SK-N-SH (cell line): ENCODE measurements at regions not wholly inside any gene's neighbourhood (a gene's known extent, or its start where the extent isn't known, plus 50 kb on each side); places are given as distances from the start of the nearest gene placed in this dataset.

Experiments used
- CTCF ChIA-PET: fragments of 300-600, 350-600 bp; formaldehyde crosslinking; extraction: SDS; loops from one replicate; lab custom pipeline; 2021; lab: Yijun Ruan, JAX
- POLR2A ChIA-PET: fragments of 350-600 bp; sonication (Branson Sonifier 250); formaldehyde crosslinking; extraction: SDS; loops from one replicate; lab custom pipeline; 2020; ENCODE audit warnings: antibody characterized with exemption, inconsistent platforms; lab: Yijun Ruan, JAX
- DNase-seq: peaks from one replicate; pipeline ENCODE4 v3.0.0; 2012
- H2AFZ ChIP-seq: fragments of 200-600 bp; sonication (generic); 2 replicates; pipeline ENCODE4 v1.8.1; 2016; ENCODE audit warnings: antibody characterized with exemption, mild to moderate bottlenecking, low read depth
- H3F3A ChIP-seq: fragments of 200-600 bp; sonication (generic); replicated peaks from 2 replicates; pipeline ENCODE3; 2016; ENCODE audit warnings: antibody characterized with exemption, mild to moderate bottlenecking; ENCODE audit not compliant: insufficient read depth
- H3K27ac ChIP-seq, 2 experiments: fragments of 200-500 bp in 1 of 2; fragments of 200-600 bp in 1 of 2; sonication (Bioruptor generic) in 1 of 2; sonication (generic), shearing (Covaris generic) in 1 of 2; 2 replicates each; pipeline versions ENCODE4 v1.5.1 to v1.6.1; 2014 to 2016; ENCODE audit warnings: low read depth in 2 of 2, inconsistent platforms in 1 of 2, low read length in 1 of 2, mild to moderate bottlenecking in 1 of 2, mixed read lengths in 1 of 2
- H3K27me3 ChIP-seq: fragments of 200-600 bp; sonication (generic), shearing (Covaris generic); 2 replicates; pipeline ENCODE4 v1.6.1; 2016; ENCODE audit warnings: mixed run types; ENCODE audit not compliant: insufficient read depth
- H3K36me3 ChIP-seq, 2 experiments: fragments of 200-500 bp in 1 of 2; fragments of 200-600 bp in 1 of 2; sonication (Bioruptor generic) in 1 of 2; sonication (generic) in 1 of 2; replicated peaks in 1 of 2; 2 replicates each; pipeline versions ENCODE3 to v1.5.1; 2014 to 2016; ENCODE audit warnings: low read length in 1 of 2, mild to moderate bottlenecking in 1 of 2; ENCODE audit not compliant: insufficient read depth in 2 of 2, control insufficient read depth in 1 of 2
- H3K4me1 ChIP-seq, 2 experiments: fragments of 200-500 bp in 1 of 2; fragments of 200-600 bp in 1 of 2; sonication (Bioruptor generic) in 1 of 2; sonication (generic), shearing (Covaris generic) in 1 of 2; 2 replicates each; pipeline versions ENCODE4 v1.5.1 to v1.6.1; 2014 to 2016; ENCODE audit warnings: low read depth in 1 of 2, low read length in 1 of 2, mixed run types in 1 of 2; ENCODE audit not compliant: insufficient read depth in 2 of 2, control insufficient read depth in 1 of 2
- H3K4me2 ChIP-seq: fragments of 200-600 bp; sonication (generic), shearing (Covaris generic); 2 replicates; pipeline ENCODE4 v1.6.1; 2017; ENCODE audit warnings: mixed run types
- H3K4me3 ChIP-seq, 2 experiments: fragments of 200-500 bp in 1 of 2; fragments of 200-600 bp in 1 of 2; sonication (Bioruptor generic) in 1 of 2; sonication (generic), shearing (Covaris generic) in 1 of 2; 2 replicates each; pipeline versions ENCODE4 v1.5.1 to v1.8.1; 2014 to 2016; ENCODE audit warnings: low read depth in 2 of 2, inconsistent platforms in 1 of 2, low read length in 1 of 2, mild to moderate bottlenecking in 1 of 2, mixed read lengths in 1 of 2, moderate library complexity in 1 of 2
- H3K79me2 ChIP-seq: fragments of 200-600 bp; sonication (generic); 2 replicates; pipeline ENCODE4 v1.8.1; 2017; ENCODE audit warnings: mild to moderate bottlenecking; ENCODE audit not compliant: insufficient read depth
- H3K9ac ChIP-seq: fragments of 200-600 bp; sonication (generic); 2 replicates; pipeline ENCODE4 v1.6.1; 2017; ENCODE audit warnings: mixed run types
- H3K9me2 ChIP-seq: fragments of 200-600 bp; sonication (generic); 2 replicates; pipeline ENCODE4 v1.6.1; 2017; ENCODE audit warnings: mixed run types
- H3K9me3 ChIP-seq: fragments of 200-600 bp; sonication (generic); 2 replicates; pipeline ENCODE4 v1.6.1; 2017; ENCODE audit warnings: mixed run types, mild to moderate bottlenecking, moderate library complexity
- H4K20me1 ChIP-seq: fragments of 200-600 bp; sonication (generic); 2 replicates; pipeline ENCODE4 v1.6.1; 2017; ENCODE audit warnings: mild to moderate bottlenecking, mixed run types; ENCODE audit not compliant: insufficient read depth
- CHD2 ChIP-seq: fragments of 150-350 bp; IDR thresholded peaks from 2 replicates; pipeline ENCODE4 v1.6.1; 2018; ENCODE audit warnings: low read length; ENCODE audit not compliant: partially characterized antibody
- ELF1 ChIP-seq: IDR thresholded peaks from 2 replicates; pipeline ENCODE4 v1.4.0; 2012
- FOXM1 ChIP-seq: IDR thresholded peaks from 2 replicates; pipeline ENCODE4 v1.4.0; 2012; ENCODE audit warnings: low read depth, mild to moderate bottlenecking
- GABPA ChIP-seq: IDR thresholded peaks from 2 replicates; pipeline ENCODE4 v1.4.0; 2012; ENCODE audit warnings: low read depth, mild to moderate bottlenecking
- JUND ChIP-seq: IDR thresholded peaks from 2 replicates; pipeline ENCODE4 v1.4.0; 2012
- RAD21 ChIP-seq: IDR thresholded peaks from 2 replicates; pipeline ENCODE4 v1.6.1; 2012; ENCODE audit warnings: mild to moderate bottlenecking, low read length
- RCOR1 ChIP-seq: fragments of 150-350 bp; IDR thresholded peaks from 2 replicates; pipeline ENCODE4 v1.6.1; 2017; ENCODE audit warnings: antibody characterized with exemption, low read length
- RFX5 ChIP-seq: IDR thresholded peaks from 2 replicates; pipeline ENCODE4 v1.6.1; 2012; ENCODE audit warnings: mild to moderate bottlenecking, improper control_type of control experiment, low read length
- SIN3A ChIP-seq: IDR thresholded peaks from 2 replicates; pipeline ENCODE4 v1.6.1; 2012; ENCODE audit warnings: low read depth, mild to moderate bottlenecking, low read length, moderate library complexity, borderline replicate concordance
- SMC3 ChIP-seq: IDR thresholded peaks from 2 replicates; pipeline ENCODE4 v1.6.1; 2012; ENCODE audit warnings: low read depth, low read length, improper control_type of control experiment
- TAF1 ChIP-seq: IDR thresholded peaks from 2 replicates; pipeline ENCODE4 v1.6.1; 2012; ENCODE audit warnings: low read depth, mild to moderate bottlenecking, low read length, moderate library complexity, borderline replicate concordance
- TCF12 ChIP-seq: IDR thresholded peaks from 2 replicates; pipeline ENCODE4 v1.4.0; 2012
- YY1 ChIP-seq: IDR thresholded peaks from 2 replicates; pipeline ENCODE4 v1.4.0; 2012; ENCODE audit warnings: low read depth, mild to moderate bottlenecking
- WGBS: methylation state at CpG from one replicate; pipeline ENCODE4 v1.1.6; 2017; ENCODE audit warnings: low lambda C conversion rate; 5-methylcytosine and 5-hydroxymethylcytosine counted together
- TF ChIP-seq, protein P1 (sequence below): IDR thresholded peaks from 2 replicates; pipeline ENCODE4 v1.4.0; 2012; ENCODE audit warnings: low read depth
- TF ChIP-seq, protein P2 (sequence below): IDR thresholded peaks from 2 replicates; pipeline ENCODE4; 2012
- TF ChIP-seq, protein P3 (sequence below): IDR thresholded peaks from 2 replicates; pipeline ENCODE4 v1.6.1; 2012; ENCODE audit warnings: mild to moderate bottlenecking, low read depth, low read length, moderate library complexity
- TF ChIP-seq, protein P4 (sequence below): fragments of 200-600 bp; sonication (generic); IDR thresholded peaks from 2 replicates; pipeline ENCODE4 v1.6.1; 2017; ENCODE audit warnings: antibody characterized with exemption, mild to moderate bottlenecking, moderate library complexity
- TF ChIP-seq, protein P5 (sequence below): IDR thresholded peaks from 2 replicates; pipeline ENCODE4 v1.4.0; 2012; ENCODE audit warnings: low read depth, borderline replicate concordance
- TF ChIP-seq, protein P6 (sequence below): fragments of 150-350 bp; IDR thresholded peaks from 2 replicates; pipeline ENCODE4 v1.6.1; 2016; ENCODE audit warnings: mild to moderate bottlenecking, low read depth, low read length

DNA sequence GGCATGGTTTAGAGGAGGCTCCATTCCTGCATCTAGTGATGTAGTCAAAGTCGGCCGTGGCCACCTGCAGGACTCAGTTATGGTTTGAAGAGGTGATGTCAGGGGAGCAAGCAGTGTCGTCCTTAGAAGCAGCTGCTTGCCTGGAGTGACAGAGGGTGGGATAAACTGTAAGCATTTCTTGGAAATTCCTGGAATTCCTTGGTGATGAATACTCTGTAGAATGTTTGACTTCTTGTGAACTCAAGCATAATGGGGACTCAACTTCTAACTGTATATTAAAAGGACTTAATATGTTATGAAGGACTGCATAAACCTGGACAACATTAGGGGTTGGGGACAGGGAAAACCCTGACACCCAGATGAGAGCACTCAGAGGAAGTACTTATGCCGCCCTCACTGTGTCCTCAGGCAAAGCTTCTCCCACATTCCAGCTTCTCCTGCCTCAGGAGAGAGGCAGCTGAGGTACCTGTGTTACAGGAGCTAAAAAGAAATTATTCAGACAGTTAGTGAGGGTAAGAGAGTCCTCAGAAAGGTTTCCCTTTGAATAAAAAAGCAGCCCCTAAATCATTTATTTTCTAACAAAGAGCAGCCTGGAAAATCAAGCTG is 459.9 kb upstream of the CELF4 start:
- H3K9me2 ChIP-seq = no peaks in the 10 kb centered on the region
- H3K4me1 ChIP-seq = no peaks in the 10 kb centered on the region; a peak in 1 of 4 replicates
- no peaks in the 10 kb centered on the region for H3K27me3 ChIP-seq
- no peaks in the 10 kb centered on the region for H3K79me2 ChIP-seq
- no peaks in the 10 kb centered on the region for H3F3A ChIP-seq
- no peak for TF ChIP-seq ELF1
- no peak for TF ChIP-seq CHD2
- no peak for TF ChIP-seq FOXM1
- TF ChIP-seq, protein P1, sequence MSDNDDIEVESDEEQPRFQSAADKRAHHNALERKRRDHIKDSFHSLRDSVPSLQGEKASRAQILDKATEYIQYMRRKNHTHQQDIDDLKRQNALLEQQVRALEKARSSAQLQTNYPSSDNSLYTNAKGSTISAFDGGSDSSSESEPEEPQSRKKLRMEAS = no peak
- TF ChIP-seq YY1 = no peak
- TF ChIP-seq, protein P2, sequence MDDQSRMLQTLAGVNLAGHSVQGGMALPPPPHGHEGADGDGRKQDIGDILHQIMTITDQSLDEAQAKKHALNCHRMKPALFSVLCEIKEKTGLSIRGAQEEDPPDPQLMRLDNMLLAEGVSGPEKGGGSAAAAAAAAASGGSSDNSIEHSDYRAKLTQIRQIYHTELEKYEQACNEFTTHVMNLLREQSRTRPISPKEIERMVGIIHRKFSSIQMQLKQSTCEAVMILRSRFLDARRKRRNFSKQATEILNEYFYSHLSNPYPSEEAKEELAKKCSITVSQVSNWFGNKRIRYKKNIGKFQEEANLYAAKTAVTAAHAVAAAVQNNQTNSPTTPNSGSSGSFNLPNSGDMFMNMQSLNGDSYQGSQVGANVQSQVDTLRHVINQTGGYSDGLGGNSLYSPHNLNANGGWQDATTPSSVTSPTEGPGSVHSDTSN = no peak
- TF ChIP-seq GABPA = no peak
- WGBS = 34% methylated on average over 4 of the region's 4 CpGs
- H2AFZ ChIP-seq = no peak overlapping the region
- H3K9ac ChIP-seq = no peak overlapping the region
- no peak overlapping the region for H3K4me3 ChIP-seq
- H4K20me1 ChIP-seq = no peaks in the 10 kb centered on the region
- no peak for DNase-seq
- no peaks in the 10 kb centered on the region for H3K9me3 ChIP-seq
- POLR2A ChIA-PET = no interaction called here
- no peak overlapping the region for H3K4me2 ChIP-seq
- no peak overlapping the region for H3K27ac ChIP-seq
- CTCF ChIA-PET = interaction anchor here (1.0 to 1.2 kb wide), 2 partner anchors 9 to 247 kb away, joined by 3 read pairs; no protein-coding TSS in a partner anchor
- no peaks in the 10 kb centered on the region for H3K36me3 ChIP-seq

DNA sequence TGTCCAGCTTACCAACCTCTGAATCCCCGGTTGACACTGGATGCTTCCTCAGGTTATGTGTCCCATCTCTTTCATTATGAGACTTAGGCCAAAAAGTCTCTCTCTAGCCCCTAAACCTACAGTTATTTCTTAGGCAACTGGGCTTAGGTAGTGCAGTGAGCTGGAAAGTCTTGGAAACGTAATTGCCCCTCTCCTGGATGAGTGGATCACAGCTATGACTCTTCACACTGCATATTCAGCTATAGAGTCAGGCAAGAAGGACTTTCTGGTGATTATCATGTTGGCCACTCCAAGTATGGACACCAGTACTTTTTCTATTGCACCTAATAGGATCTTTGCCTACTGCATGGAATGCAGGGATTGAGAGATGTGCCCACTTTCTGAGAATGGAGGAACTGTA is 458.3 kb upstream of the CELF4 start:
- no peak overlapping the region for H3K9ac ChIP-seq
- no peaks in the 10 kb centered on the region for H3K79me2 ChIP-seq
- H3F3A ChIP-seq = no peaks in the 10 kb centered on the region
- no peaks in the 10 kb centered on the region for H3K36me3 ChIP-seq
- H3K4me1 ChIP-seq = no peaks in the 10 kb centered on the region; a peak in 1 of 4 replicates
- no peaks in the 10 kb centered on the region for H3K9me2 ChIP-seq
- POLR2A ChIA-PET = no interaction called here
- H3K4me3 ChIP-seq = no peak overlapping the region
- H2AFZ ChIP-seq = no peak overlapping the region
- DNase-seq = no peak
- no peaks in the 10 kb centered on the region for H3K27me3 ChIP-seq
- 8% methylated on average over 2 of the region's 2 CpGs for WGBS
- H3K27ac ChIP-seq = no peak overlapping the region
- H3K9me3 ChIP-seq = no peaks in the 10 kb centered on the region
- CTCF ChIA-PET = interaction anchor here (1.1 kb wide), 1 partner anchor 17 kb away, joined by 3 read pairs; no protein-coding TSS in a partner anchor
- no peaks in the 10 kb centered on the region for H4K20me1 ChIP-seq
- no peak overlapping the region for H3K4me2 ChIP-seq
- TF ChIP-seq RCOR1 = no peak
- TF ChIP-seq SMC3 = no peak
- no peak for TF ChIP-seq TCF12
- no peak for TF ChIP-seq RFX5
- TF ChIP-seq, protein P3, sequence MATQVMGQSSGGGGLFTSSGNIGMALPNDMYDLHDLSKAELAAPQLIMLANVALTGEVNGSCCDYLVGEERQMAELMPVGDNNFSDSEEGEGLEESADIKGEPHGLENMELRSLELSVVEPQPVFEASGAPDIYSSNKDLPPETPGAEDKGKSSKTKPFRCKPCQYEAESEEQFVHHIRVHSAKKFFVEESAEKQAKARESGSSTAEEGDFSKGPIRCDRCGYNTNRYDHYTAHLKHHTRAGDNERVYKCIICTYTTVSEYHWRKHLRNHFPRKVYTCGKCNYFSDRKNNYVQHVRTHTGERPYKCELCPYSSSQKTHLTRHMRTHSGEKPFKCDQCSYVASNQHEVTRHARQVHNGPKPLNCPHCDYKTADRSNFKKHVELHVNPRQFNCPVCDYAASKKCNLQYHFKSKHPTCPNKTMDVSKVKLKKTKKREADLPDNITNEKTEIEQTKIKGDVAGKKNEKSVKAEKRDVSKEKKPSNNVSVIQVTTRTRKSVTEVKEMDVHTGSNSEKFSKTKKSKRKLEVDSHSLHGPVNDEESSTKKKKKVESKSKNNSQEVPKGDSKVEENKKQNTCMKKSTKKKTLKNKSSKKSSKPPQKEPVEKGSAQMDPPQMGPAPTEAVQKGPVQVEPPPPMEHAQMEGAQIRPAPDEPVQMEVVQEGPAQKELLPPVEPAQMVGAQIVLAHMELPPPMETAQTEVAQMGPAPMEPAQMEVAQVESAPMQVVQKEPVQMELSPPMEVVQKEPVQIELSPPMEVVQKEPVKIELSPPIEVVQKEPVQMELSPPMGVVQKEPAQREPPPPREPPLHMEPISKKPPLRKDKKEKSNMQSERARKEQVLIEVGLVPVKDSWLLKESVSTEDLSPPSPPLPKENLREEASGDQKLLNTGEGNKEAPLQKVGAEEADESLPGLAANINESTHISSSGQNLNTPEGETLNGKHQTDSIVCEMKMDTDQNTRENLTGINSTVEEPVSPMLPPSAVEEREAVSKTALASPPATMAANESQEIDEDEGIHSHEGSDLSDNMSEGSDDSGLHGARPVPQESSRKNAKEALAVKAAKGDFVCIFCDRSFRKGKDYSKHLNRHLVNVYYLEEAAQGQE = no peak
- TF ChIP-seq JUND = no peak
- TF ChIP-seq, protein P4, sequence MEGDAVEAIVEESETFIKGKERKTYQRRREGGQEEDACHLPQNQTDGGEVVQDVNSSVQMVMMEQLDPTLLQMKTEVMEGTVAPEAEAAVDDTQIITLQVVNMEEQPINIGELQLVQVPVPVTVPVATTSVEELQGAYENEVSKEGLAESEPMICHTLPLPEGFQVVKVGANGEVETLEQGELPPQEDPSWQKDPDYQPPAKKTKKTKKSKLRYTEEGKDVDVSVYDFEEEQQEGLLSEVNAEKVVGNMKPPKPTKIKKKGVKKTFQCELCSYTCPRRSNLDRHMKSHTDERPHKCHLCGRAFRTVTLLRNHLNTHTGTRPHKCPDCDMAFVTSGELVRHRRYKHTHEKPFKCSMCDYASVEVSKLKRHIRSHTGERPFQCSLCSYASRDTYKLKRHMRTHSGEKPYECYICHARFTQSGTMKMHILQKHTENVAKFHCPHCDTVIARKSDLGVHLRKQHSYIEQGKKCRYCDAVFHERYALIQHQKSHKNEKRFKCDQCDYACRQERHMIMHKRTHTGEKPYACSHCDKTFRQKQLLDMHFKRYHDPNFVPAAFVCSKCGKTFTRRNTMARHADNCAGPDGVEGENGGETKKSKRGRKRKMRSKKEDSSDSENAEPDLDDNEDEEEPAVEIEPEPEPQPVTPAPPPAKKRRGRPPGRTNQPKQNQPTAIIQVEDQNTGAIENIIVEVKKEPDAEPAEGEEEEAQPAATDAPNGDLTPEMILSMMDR = no peak
- TF ChIP-seq, protein P5, sequence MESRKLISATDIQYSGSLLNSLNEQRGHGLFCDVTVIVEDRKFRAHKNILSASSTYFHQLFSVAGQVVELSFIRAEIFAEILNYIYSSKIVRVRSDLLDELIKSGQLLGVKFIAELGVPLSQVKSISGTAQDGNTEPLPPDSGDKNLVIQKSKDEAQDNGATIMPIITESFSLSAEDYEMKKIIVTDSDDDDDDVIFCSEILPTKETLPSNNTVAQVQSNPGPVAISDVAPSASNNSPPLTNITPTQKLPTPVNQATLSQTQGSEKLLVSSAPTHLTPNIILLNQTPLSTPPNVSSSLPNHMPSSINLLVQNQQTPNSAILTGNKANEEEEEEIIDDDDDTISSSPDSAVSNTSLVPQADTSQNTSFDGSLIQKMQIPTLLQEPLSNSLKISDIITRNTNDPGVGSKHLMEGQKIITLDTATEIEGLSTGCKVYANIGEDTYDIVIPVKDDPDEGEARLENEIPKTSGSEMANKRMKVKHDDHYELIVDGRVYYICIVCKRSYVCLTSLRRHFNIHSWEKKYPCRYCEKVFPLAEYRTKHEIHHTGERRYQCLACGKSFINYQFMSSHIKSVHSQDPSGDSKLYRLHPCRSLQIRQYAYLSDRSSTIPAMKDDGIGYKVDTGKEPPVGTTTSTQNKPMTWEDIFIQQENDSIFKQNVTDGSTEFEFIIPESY = no peak
- no peak for TF ChIP-seq RAD21
- TF ChIP-seq TAF1 = no peak
- TF ChIP-seq, protein P6, sequence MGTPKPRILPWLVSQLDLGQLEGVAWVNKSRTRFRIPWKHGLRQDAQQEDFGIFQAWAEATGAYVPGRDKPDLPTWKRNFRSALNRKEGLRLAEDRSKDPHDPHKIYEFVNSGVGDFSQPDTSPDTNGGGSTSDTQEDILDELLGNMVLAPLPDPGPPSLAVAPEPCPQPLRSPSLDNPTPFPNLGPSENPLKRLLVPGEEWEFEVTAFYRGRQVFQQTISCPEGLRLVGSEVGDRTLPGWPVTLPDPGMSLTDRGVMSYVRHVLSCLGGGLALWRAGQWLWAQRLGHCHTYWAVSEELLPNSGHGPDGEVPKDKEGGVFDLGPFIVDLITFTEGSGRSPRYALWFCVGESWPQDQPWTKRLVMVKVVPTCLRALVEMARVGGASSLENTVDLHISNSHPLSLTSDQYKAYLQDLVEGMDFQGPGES = no peak
- TF ChIP-seq SIN3A = no peak
- no peak for TF ChIP-seq ELF1
